ENCODE measurements at regions not wholly inside any gene's neighbourhood (a gene's known extent, or its start where the extent isn't known, plus 50 kb on each side); places are given as distances from the start of the nearest gene placed in this dataset.
"Not testable (repeated sequence)": the region's sequence is repeated elsewhere in the genome, so short reads cannot be mapped to it uniquely, and the experiment has no call there.

DNA sequence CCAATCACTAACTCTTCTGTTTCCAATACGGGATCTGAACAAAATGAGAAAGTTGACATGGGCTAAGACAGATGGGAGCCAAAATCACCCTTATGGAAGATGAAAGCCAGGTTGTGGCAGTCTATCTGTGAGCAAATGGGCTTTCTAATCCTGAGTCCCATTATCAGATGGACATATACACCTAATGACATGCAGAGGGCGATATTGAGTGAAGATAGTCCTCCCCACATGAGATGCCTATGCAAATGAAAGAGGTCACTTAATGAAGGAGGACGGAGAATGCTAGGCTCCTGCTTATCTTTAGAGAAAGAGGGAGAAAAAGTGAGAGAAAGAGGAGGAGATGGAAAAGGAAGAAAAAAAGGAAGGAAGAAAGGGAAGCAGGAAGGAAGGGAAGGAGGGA is 547.5 kb downstream of the NLGN4X start:
- H3K4me1 Mint-ChIP-seq (ENCODE audit: low read depth, unreplicated experiment): no peaks in the 10 kb centered on the region
- H3K4me3 Mint-ChIP-seq (ENCODE audit: unreplicated experiment): no peak overlapping the region
- TF ChIP-seq, protein P1, sequence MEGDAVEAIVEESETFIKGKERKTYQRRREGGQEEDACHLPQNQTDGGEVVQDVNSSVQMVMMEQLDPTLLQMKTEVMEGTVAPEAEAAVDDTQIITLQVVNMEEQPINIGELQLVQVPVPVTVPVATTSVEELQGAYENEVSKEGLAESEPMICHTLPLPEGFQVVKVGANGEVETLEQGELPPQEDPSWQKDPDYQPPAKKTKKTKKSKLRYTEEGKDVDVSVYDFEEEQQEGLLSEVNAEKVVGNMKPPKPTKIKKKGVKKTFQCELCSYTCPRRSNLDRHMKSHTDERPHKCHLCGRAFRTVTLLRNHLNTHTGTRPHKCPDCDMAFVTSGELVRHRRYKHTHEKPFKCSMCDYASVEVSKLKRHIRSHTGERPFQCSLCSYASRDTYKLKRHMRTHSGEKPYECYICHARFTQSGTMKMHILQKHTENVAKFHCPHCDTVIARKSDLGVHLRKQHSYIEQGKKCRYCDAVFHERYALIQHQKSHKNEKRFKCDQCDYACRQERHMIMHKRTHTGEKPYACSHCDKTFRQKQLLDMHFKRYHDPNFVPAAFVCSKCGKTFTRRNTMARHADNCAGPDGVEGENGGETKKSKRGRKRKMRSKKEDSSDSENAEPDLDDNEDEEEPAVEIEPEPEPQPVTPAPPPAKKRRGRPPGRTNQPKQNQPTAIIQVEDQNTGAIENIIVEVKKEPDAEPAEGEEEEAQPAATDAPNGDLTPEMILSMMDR (IDR thresholded peaks at IDR 0.05; ENCODE audit: insufficient read depth, low read depth, low read length): peak; percentile 16
- no peak for TF ChIP-seq EZH2 (IDR thresholded peaks at IDR 0.05; ENCODE audit: insufficient read depth, low read length)
- no peaks in the 10 kb centered on the region for H3K9me3 Mint-ChIP-seq (ENCODE audit: unreplicated experiment)
- H3K27ac ChIP-seq (ENCODE audit: low read depth, low read length): no peak overlapping the region
- DNase-seq (ENCODE audit: low read depth): peak; percentile 25
- peak; percentile 78 for FAIRE-seq
- H2AFZ ChIP-seq (ENCODE audit: low read depth, low read length): no peak overlapping the region
- H3K4me3 ChIP-seq (ENCODE audit: insufficient read depth, low read depth, low read length): no peak overlapping the region
- no peaks in the 10 kb centered on the region for H3K4me1 ChIP-seq (ENCODE audit: insufficient read depth, low read length)
- H4K20me1 ChIP-seq (ENCODE audit: insufficient read depth, low read length): no peaks in the 10 kb centered on the region
- no peaks in the 10 kb centered on the region for H3K9me3 ChIP-seq (ENCODE audit: insufficient read depth, low read depth, low read length)
- H3K4me2 ChIP-seq (ENCODE audit: low read length): no peak overlapping the region
- H3K27me3 ChIP-seq (ENCODE audit: insufficient read depth, low read length): no peaks in the 10 kb centered on the region
- no peaks in the 10 kb centered on the region for H3K27me3 Mint-ChIP-seq (ENCODE audit: low read depth, unreplicated experiment)
- no peaks in the 10 kb centered on the region for H3K36me3 Mint-ChIP-seq (ENCODE audit: low read depth, unreplicated experiment)
- H3K79me2 ChIP-seq (ENCODE audit: insufficient read depth, low read length): no peaks in the 10 kb centered on the region
- no peaks in the 10 kb centered on the region for H3K36me3 ChIP-seq (ENCODE audit: insufficient read depth, low read length)
- H3K27ac Mint-ChIP-seq (ENCODE audit: unreplicated experiment): no peak overlapping the region
- no peak overlapping the region for H3K9ac ChIP-seq (ENCODE audit: low read length)

DNA sequence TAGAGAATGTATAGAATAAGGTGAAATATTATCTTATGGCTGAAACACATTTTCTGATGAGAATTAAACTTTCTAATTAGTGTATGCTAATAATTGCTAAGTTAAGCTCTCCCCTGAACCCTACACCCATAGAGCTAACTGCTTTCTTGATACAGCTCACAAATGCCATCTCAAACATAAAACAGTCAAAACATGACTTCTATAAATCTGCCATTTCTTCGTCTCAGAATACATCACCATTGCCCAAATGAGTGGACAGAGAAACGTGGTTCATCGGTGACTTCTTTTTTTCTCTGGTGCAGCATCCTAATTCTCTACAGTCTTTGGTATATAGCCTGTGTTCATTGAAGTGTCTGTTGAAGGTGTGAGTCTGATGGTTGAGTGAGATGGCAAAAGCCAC is 554.6 kb downstream of the NLGN4X start:
- H3K79me2 ChIP-seq (ENCODE audit: insufficient read depth, low read length): no peaks in the 10 kb centered on the region
- H3K36me3 ChIP-seq (ENCODE audit: insufficient read depth, low read length): no peaks in the 10 kb centered on the region
- no peak for DNase-seq (ENCODE audit: low read depth)
- no peak overlapping the region for H3K4me2 ChIP-seq (ENCODE audit: low read length)
- no peak overlapping the region for H3K4me3 Mint-ChIP-seq (ENCODE audit: unreplicated experiment)
- no peaks in the 10 kb centered on the region for H3K36me3 Mint-ChIP-seq (ENCODE audit: low read depth, unreplicated experiment)
- H2AFZ ChIP-seq (ENCODE audit: low read depth, low read length): no peak overlapping the region
- no peaks in the 10 kb centered on the region for H4K20me1 ChIP-seq (ENCODE audit: insufficient read depth, low read length)
- no peak overlapping the region for H3K4me3 ChIP-seq (ENCODE audit: insufficient read depth, low read depth, low read length)
- H3K9ac ChIP-seq (ENCODE audit: low read length): no peak overlapping the region
- no peak overlapping the region for H3K27ac Mint-ChIP-seq (ENCODE audit: unreplicated experiment)
- no peaks in the 10 kb centered on the region for H3K9me3 Mint-ChIP-seq (ENCODE audit: unreplicated experiment)
- H3K9me3 ChIP-seq (ENCODE audit: insufficient read depth, low read depth, low read length): no peaks in the 10 kb centered on the region
- no peaks in the 10 kb centered on the region for H3K4me1 ChIP-seq (ENCODE audit: insufficient read depth, low read length)
- H3K27me3 ChIP-seq (ENCODE audit: insufficient read depth, low read length): no peaks in the 10 kb centered on the region
- no peak for FAIRE-seq
- H3K4me1 Mint-ChIP-seq (ENCODE audit: low read depth, unreplicated experiment): no peaks in the 10 kb centered on the region
- TF ChIP-seq, protein P1 (IDR thresholded peaks at IDR 0.05; ENCODE audit: insufficient read depth, low read depth, low read length): no peak
- no peak for TF ChIP-seq EZH2 (IDR thresholded peaks at IDR 0.05; ENCODE audit: insufficient read depth, low read length)
- no peak overlapping the region for H3K27ac ChIP-seq (ENCODE audit: low read depth, low read length)
- no peaks in the 10 kb centered on the region for H3K27me3 Mint-ChIP-seq (ENCODE audit: low read depth, unreplicated experiment)

DNA sequence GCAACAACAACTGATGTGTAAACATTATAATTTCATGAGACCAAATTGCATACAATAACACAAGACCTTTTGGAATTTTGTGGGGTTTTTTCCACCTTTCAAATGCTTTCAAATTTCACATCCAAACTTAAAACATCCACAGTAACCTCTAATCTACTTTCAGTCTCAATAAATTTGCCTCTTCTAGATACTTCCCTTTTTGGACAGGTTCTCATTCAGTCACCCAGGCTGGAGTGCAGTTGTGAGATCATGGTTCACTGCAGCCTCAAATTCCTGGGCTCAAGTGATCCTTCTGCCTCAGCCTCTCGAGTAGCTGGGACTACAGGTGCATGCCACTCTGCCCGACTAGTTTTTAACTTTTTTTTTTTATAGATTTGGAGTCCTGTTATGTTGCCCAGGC is 556.6 kb downstream of the NLGN4X start:
- no peak overlapping the region for H3K27ac ChIP-seq (ENCODE audit: low read depth, low read length)
- Mint-ChIP-seq H3K4me1 (ENCODE audit: low read depth, unreplicated experiment) (no peaks in the 10 kb centered on the region), H3K9me3 (ENCODE audit: unreplicated experiment) (no peaks in the 10 kb centered on the region), H3K27ac (ENCODE audit: unreplicated experiment) (no peak overlapping the region), H3K36me3 (ENCODE audit: low read depth, unreplicated experiment) (no peaks in the 10 kb centered on the region), H3K27me3 (ENCODE audit: low read depth, unreplicated experiment) (no peaks in the 10 kb centered on the region), H3K4me3 (ENCODE audit: unreplicated experiment) (no peak overlapping the region)
- no peak overlapping the region for H3K4me2 ChIP-seq (ENCODE audit: low read length)
- H2AFZ ChIP-seq (ENCODE audit: low read depth, low read length): no peak overlapping the region
- peak; percentile 54 for FAIRE-seq
- TF ChIP-seq EZH2 (IDR thresholded peaks at IDR 0.05; ENCODE audit: insufficient read depth, low read length): no peak
- TF ChIP-seq, protein P1 (IDR thresholded peaks at IDR 0.05; ENCODE audit: insufficient read depth, low read depth, low read length): no peak
- H3K79me2 ChIP-seq (ENCODE audit: insufficient read depth, low read length): no peaks in the 10 kb centered on the region
- H3K4me3 ChIP-seq (ENCODE audit: insufficient read depth, low read depth, low read length): no peak overlapping the region
- DNase-seq (ENCODE audit: low read depth): no peak
- H3K9me3 ChIP-seq (ENCODE audit: insufficient read depth, low read depth, low read length): no peaks in the 10 kb centered on the region
- H4K20me1 ChIP-seq (ENCODE audit: insufficient read depth, low read length): no peaks in the 10 kb centered on the region
- no peaks in the 10 kb centered on the region for H3K27me3 ChIP-seq (ENCODE audit: insufficient read depth, low read length)
- no peak overlapping the region for H3K9ac ChIP-seq (ENCODE audit: low read length)
- H3K36me3 ChIP-seq (ENCODE audit: insufficient read depth, low read length): no peaks in the 10 kb centered on the region
- no peaks in the 10 kb centered on the region for H3K4me1 ChIP-seq (ENCODE audit: insufficient read depth, low read length)

DNA sequence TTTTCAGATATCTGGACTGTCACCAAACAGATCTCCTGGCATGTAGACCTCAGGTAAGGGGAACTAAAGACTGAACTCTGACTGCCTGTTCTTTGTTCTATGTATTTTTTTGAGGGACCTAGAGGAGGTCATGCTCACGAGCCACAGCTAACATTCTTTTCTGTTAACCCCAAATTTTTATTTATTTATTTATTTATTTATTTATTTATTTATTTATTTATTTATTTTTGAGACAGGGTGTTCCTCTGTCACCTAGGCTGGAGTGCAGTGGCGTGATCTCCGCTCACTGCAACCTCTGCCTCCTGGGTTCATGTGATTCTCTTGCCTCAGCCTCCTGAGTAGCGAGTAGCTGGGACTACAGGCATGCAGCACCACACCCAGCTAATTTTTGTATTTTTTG is 562.0 kb downstream of the NLGN4X start:
- not testable (repeated sequence) for H3K9me3 Mint-ChIP-seq (ENCODE audit: unreplicated experiment); H3K4me3 Mint-ChIP-seq (ENCODE audit: unreplicated experiment)

More for the DNA sequence above, 562.0 kb downstream of the NLGN4X start:
- H3K27ac ChIP-seq (ENCODE audit: low read depth, low read length); H3K79me2 ChIP-seq (ENCODE audit: insufficient read depth, low read length); H3K36me3 ChIP-seq (ENCODE audit: insufficient read depth, low read length); FAIRE-seq; H3K27ac Mint-ChIP-seq (ENCODE audit: unreplicated experiment); H3K4me2 ChIP-seq (ENCODE audit: low read length); H3K36me3 Mint-ChIP-seq (ENCODE audit: low read depth, unreplicated experiment); H2AFZ ChIP-seq (ENCODE audit: low read depth, low read length); H4K20me1 ChIP-seq (ENCODE audit: insufficient read depth, low read length); H3K27me3 Mint-ChIP-seq (ENCODE audit: low read depth, unreplicated experiment); DNase-seq (ENCODE audit: low read depth); H3K4me1 ChIP-seq (ENCODE audit: insufficient read depth, low read length); H3K9ac ChIP-seq (ENCODE audit: low read length); H3K9me3 ChIP-seq (ENCODE audit: insufficient read depth, low read depth, low read length); H3K4me1 Mint-ChIP-seq (ENCODE audit: low read depth, unreplicated experiment); H3K4me3 ChIP-seq (ENCODE audit: insufficient read depth, low read depth, low read length); H3K27me3 ChIP-seq (ENCODE audit: insufficient read depth, low read length): not testable (repeated sequence)

All from astrocyte (in vitro differentiated cells and primary cell).